Suppressor macrophage (primary cell): ENCODE measurements at regions not wholly inside any gene's neighbourhood (a gene's known extent, or its start where the extent isn't known, plus 50 kb on each side); places are given as distances from the start of the nearest gene placed in this dataset.
"Not testable (repeated sequence)": the region's sequence is repeated elsewhere in the genome, so short reads cannot be mapped to it uniquely, and the experiment has no call there.

Experiments
- DNase-seq, 4 experiments: peaks; one replicate each; pipeline ENCODE4 v3.0.0-alpha.2; 2020 to 2022

DNA sequence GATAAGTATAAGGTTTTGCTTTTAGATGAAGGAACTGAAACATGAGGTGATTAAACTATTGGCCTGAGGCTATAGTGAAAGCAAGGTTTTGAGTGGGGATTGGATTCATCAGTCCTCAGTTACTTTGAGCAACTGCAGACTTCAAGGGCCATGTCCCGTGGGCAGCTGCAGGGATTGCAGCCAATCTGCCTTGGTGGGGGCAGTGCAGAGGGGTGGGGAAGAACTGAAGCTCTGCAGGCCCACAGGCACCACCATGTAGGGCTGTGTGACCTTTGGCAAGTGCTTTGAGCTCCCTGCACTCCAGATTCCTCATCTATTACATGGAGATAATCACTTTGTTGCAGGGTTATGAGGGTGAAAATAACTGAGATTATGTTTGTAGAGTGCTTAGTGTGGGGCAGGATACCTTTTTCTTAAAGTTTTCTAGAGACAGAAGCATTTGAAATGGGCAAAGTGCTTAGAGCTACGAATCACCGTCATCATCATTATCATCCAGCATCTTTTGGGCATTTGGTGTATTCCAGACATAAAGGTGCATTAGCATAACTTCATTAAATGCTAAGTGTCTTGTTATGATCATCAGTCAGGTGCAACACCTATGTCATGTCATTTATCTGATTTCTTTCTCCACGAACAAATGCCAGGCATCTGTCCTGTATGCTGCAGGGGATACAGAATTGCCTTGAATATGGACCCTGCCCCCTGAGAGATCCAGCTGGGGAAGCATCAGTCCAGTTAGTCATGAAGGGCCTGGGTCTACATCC, 72.1 kb upstream of the TENM4 start:
- DNase-seq: no peak

GRCh38 chr11:79510960-79511359, 70.1 kb upstream of the TENM4 start:
- no peak for DNase-seq

DNA sequence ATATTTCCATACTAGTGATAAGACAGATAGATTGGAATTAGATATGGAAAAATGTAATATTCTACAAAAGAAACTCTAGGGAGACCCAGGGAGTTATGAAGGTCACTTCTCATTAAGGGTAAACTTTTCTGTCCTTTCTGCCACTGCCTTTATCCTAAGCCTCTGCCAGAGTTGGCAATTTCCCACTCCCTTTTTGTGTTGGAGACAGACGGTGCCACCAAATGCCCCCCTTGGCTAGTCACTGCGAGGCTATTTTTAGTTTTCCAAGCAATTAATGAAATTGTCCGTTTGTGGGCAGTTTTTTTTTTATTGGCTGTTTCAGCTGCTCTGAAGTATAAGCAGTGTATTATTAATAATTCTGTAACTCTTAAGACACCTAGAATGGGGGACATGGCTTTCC, 67.6 kb upstream of the TENM4 start:
- DNase-seq: no peak

GRCh38 chr11:79507706-79508105, 66.9 kb upstream of the TENM4 start:
- no peak for DNase-seq

DNA sequence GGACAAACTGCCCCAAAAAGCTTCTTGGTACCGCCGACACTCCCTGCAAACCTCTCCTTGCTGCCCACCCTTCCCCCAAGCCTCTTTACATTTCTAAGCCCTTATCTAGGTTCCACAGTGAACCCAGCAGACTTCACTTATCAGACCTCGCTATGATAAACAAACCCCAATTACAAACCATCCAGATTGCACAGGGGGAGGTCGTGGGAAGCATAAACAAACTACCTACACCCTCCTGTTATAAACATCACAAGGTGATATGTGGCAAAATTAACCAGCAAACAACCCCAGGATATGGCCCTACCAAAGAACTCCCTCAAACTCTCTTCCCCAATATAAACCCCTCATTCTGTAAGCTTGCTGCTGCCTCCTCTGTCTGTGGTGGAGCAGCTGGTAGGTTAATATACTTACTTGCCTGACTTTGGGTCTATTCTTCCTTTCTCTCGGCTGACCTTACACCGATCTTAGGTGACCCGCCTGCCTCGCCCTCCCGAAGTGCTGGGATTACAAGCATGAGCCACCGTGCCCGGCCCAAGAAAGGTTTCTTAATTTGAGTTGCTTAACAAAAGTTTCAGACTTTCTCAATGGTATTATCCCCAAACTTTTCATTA, 66.0 kb upstream of the TENM4 start:
- no peak for DNase-seq

GRCh38 chr11:79506124-79506523, 65.3 kb upstream of the TENM4 start:
- no peak for DNase-seq

DNA sequence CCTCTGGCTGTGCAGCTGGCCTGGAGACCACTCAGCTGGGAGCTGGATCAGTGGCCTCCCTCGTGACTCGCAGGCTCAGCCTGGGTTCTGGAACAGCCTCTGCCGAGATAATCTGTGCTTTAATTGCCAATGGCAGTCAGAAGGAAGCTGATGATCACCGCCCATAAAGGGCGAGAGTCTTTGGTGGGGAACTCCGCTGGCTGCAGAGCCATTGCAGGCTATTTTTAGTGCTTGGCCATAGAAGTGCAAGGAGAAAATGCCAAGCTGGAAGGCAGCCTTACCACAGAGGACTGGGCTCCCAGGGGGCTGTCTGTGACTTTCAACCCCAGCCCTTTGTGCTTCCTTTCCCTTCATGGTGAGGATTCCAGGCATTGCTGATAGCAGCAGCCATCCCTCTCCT, 62.2 kb upstream of the TENM4 start:
- DNase-seq: no peak

- DNase-seq: no peak
Measured at GRCh38 chr11:79501707-79502106, 60.9 kb upstream of the TENM4 start.

GRCh38 chr11:79499929-79500328, 59.1 kb upstream of the TENM4 start:
- DNase-seq: not testable (repeated sequence)

DNA sequence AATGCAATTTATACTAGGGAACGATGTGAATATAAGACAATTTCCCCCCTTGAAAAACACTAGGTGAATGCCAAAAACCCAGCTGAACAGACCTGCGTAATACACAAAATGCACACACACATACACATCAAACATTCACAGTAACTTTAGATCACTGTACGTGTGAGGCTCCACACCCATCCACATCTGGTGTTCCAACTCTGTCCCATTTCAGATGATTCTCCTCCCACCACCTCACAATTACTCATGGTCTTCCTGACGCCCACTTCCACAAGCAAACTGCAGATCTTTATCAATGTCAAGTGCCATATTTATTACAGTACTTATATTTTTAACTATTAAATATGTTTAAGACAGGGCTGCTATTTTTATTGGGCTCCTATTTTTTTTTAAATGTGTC, 57.8 kb upstream of the TENM4 start:
- no peak for DNase-seq

DNA sequence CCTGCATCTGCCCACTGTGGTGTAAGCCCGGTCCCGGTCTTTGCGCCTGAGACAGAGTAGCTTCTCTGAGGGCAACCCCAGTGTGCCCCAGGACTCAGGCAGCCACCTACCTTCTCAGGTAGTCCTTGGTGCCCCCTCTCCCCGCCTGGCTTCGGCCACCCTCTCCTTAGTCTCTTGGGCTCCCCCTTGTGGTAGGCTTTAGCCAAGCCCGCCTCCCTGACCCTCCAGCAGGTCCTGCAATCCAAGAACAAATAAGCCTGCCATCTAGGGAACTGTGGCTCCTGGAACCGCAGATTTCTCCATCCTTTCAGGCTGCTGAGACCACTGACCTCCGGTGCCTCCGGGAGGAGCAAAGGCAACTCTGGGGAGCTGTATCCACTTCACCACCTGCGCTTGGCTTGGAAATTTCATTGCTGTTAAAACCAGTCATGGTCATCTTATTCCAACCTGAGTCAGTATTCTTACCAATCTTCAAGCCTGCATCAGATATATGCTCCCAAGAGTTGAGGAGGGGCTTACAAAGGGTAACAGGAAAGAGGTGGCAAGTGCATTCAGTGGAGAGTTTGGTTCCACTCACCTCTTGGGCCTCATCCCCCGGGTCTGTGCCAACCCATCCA, 52.8 kb upstream of the TENM4 start:
- peak; percentile 66 to 84 (median 78) for DNase-seq

- no peak for DNase-seq
Measured at GRCh38 chr11:79492008-79492407, 51.2 kb upstream of the TENM4 start.
